PC-9 (cell line): ENCODE measurements at regions not wholly inside any gene's neighbourhood (a gene's known extent, or its start where the extent isn't known, plus 50 kb on each side); places are given as distances from the start of the nearest gene placed in this dataset.

ENCODE experiments used
- BruUV-seq: library from RNA; stranded (reverse); fragments of 400-500 nt; replicated peaks from 2 replicates; lab custom pipeline; 2021; lab: Mats Ljungman, UMichigan
- CTCF ChIA-PET: fragments of 300-600 bp; sonication (Branson Sonifier 250); formaldehyde crosslinking; loops from one replicate; lab custom pipeline; 2022; ENCODE audit warnings: antibody characterized with exemption; lab: Charles Lee
- POLR2A ChIA-PET: fragments of 300-600 bp; sonication (Branson Sonifier 250); formaldehyde crosslinking; loops from one replicate; lab custom pipeline; 2022; ENCODE audit warnings: antibody characterized with exemption; ENCODE audit not compliant: unreplicated experiment; lab: Charles Lee
- DNase-seq, 2 experiments: peaks; one replicate each; pipeline versions ENCODE4 v3.0.0 to v3.0.0-alpha.2; 2015 to 2022; ENCODE audit warnings: mixed read lengths in 1 of 2
- H2AFZ ChIP-seq: fragments of 200-600 bp; sonication (generic); 2 replicates; pipeline ENCODE4 v1.8.1; 2017; ENCODE audit warnings: antibody characterized with exemption
- H3F3A ChIP-seq: fragments of 200-600 bp; sonication (generic); 2 replicates; pipeline ENCODE4 v1.8.1; 2017; ENCODE audit warnings: antibody characterized with exemption, mild to moderate bottlenecking, low read depth; ENCODE audit not compliant: insufficient read depth
- H3K27ac ChIP-seq: fragments of 200-600 bp; sonication (generic); 2 replicates; pipeline ENCODE4 v1.6.1; 2016; ENCODE audit warnings: mixed run types
- H3K27me3 ChIP-seq: fragments of 200-600 bp; sonication (generic); 2 replicates; pipeline ENCODE4 v1.6.1; 2016; ENCODE audit warnings: low read depth, mixed run types; ENCODE audit not compliant: insufficient read depth
- H3K36me3 ChIP-seq: fragments of 200-600 bp; sonication (generic); 2 replicates; pipeline ENCODE4 v1.6.1; 2016; ENCODE audit warnings: low read depth, mixed run types
- H3K4me1 ChIP-seq: fragments of 200-600 bp; sonication (generic); replicated peaks from 2 replicates; pipeline ENCODE4 v1.6.1; 2016; ENCODE audit warnings: mixed run types; ENCODE audit not compliant: insufficient read depth
- H3K4me2 ChIP-seq: fragments of 200-600 bp; sonication (generic); 2 replicates; pipeline ENCODE4 v1.6.1; 2017; ENCODE audit warnings: mixed run types
- H3K4me3 ChIP-seq: fragments of 200-600 bp; sonication (generic); 2 replicates; pipeline ENCODE4 v1.6.1; 2016; ENCODE audit warnings: mixed run types
- H3K79me2 ChIP-seq: fragments of 200-600 bp; sonication (generic); 2 replicates; pipeline ENCODE4 v1.6.1; 2017; ENCODE audit warnings: low read depth, mixed run types
- H3K9me2 ChIP-seq: fragments of 200-600 bp; sonication (generic); 2 replicates; pipeline ENCODE4 v1.8.1; 2017; ENCODE audit warnings: mild to moderate bottlenecking; ENCODE audit not compliant: insufficient read depth
- H3K9me3 ChIP-seq: fragments of 200-600 bp; sonication (generic); 2 replicates; pipeline ENCODE4 v1.8.1; 2016; ENCODE audit warnings: low read depth; ENCODE audit not compliant: insufficient read depth
- H4K20me1 ChIP-seq: fragments of 200-600 bp; sonication (generic); 2 replicates; pipeline ENCODE4 v1.8.1; 2017; ENCODE audit not compliant: insufficient read depth
- CTCF ChIP-seq: fragments of 200-600 bp; sonication (generic); conservative IDR thresholded peaks from 2 replicates; pipeline ENCODE4 v1.6.1; 2017; ENCODE audit warnings: mixed run types, antibody characterized with exemption, mild to moderate bottlenecking, moderate library complexity
- EZH2 ChIP-seq: fragments of 200-600 bp; sonication (generic); IDR thresholded peaks from 2 replicates; pipeline ENCODE4 v1.8.0; 2017; ENCODE audit warnings: antibody characterized with exemption, low read depth
- intact Hi-C: fragments of 100-400 bp; cut with micrococcal nuclease; formaldehyde crosslinking; loops from one replicate; pipeline ENCODE4 v1.10.0; 2022; ENCODE audit not compliant: unreplicated experiment

DNA sequence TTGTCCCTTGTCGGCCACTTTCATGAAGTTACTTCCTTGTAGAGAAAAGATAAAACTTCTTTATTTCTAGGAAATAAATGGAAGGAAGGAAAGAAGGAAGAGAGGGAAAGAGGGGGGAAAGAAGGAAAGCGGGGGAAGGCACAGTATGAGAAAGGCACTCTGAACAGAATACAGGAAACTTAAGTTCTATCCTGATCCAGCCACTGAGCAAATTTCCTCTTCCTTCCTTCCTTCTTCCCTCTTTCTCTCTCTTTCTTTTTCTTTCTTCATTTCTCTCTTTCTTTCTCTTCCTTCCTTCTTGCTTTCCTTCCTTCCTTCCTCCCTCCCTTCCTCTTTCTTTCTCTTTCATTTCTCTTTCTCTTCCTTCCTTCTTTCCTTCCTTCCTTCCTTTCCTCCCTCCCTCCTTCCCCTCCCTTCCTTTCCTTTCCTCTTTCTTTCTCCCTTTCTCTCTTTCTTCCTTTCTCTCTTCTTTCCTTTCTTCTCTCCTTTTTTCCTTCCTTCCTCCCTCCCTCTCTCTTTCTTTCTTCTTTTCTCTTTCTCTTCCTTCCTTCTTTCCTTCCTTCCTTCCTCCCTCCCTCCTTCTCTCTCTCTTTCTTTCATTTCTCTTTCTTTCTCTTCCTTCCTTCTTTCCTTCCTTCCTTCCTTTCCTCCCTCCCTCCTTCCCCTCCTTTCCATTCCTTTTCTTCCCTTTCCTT, 240.2 kb upstream of the BRINP1 start:
- H3F3A ChIP-seq, result no peaks in the 10 kb centered on the region
- no peak for TF ChIP-seq CTCF
- no peak for TF ChIP-seq EZH2
- H3K4me1 ChIP-seq, result no peaks in the 10 kb centered on the region
- BruUV-seq, result no TSS peak
- peaks cover 6% of the 10 kb centered on the region; the same call in 1 of the 2 replicates for H3K27me3 ChIP-seq
- no peak overlapping the region for H2AFZ ChIP-seq
- DNase-seq, result no peak
- ChIA-PET POLR2A (no interaction called here), CTCF (no interaction called here)
- H3K79me2 ChIP-seq, result no peaks in the 10 kb centered on the region
- no peak overlapping the region for H3K4me3 ChIP-seq
- H3K36me3 ChIP-seq, result no peaks in the 10 kb centered on the region
- no peaks in the 10 kb centered on the region for H4K20me1 ChIP-seq
- no peak overlapping the region for H3K4me2 ChIP-seq
- no peaks in the 10 kb centered on the region for H3K9me2 ChIP-seq
- H3K27ac ChIP-seq, result no peak overlapping the region
- intact Hi-C loops, result no loop called here
- H3K9me3 ChIP-seq, result no peaks in the 10 kb centered on the region

DNA sequence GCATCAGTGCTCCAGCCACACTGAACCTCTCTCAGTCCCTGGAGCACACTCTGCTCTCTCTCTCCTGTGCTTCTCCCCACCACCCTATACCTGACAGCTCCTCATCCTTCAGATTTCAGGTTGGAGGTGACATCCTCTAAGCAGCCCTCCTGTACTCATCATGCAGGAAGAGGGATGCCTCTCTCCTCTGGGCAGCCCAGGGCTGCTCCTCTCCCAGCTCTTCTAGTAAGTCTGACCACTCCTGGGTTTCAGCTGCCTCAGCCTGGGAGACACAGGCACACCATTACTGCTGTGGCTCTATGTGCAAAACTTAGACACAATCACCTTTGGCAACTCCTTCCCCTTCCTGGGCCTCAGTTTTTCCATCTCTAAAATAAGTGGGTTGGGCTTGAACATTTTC, 232.4 kb upstream of the BRINP1 start:
- ChIA-PET POLR2A (no interaction called here), CTCF (no interaction called here)
- no TSS peak for BruUV-seq
- Histone ChIP-seq H3K4me3 (no peak overlapping the region), H4K20me1 (no peaks in the 10 kb centered on the region), H3K27ac (no peak overlapping the region), H3K36me3 (no peaks in the 10 kb centered on the region), H3K79me2 (no peaks in the 10 kb centered on the region), H3K4me1 (no peaks in the 10 kb centered on the region), H3F3A (no peaks in the 10 kb centered on the region), H2AFZ (no peak overlapping the region), H3K9me3 (no peaks in the 10 kb centered on the region), H3K4me2 (no peak overlapping the region), H3K9me2 (no peaks in the 10 kb centered on the region), H3K27me3 (no peaks in the 10 kb centered on the region)
- DNase-seq, result no peak
- TF ChIP-seq CTCF, result no peak
- no peak for TF ChIP-seq EZH2
- intact Hi-C loops, result no loop called here

- H3K9me2 ChIP-seq, result no peaks in the 10 kb centered on the region
- H2AFZ ChIP-seq, result no peak overlapping the region
- H3K4me2 ChIP-seq, result no peak overlapping the region
- H3F3A ChIP-seq, result no peaks in the 10 kb centered on the region
- POLR2A ChIA-PET, result no interaction called here
- H3K27ac ChIP-seq, result no peak overlapping the region
- no peak for TF ChIP-seq CTCF
- no peak for TF ChIP-seq EZH2
- CTCF ChIA-PET, result no interaction called here
- no peaks in the 10 kb centered on the region for H3K27me3 ChIP-seq
- no peaks in the 10 kb centered on the region for H3K9me3 ChIP-seq
- BruUV-seq, result no TSS peak
- DNase-seq, result no peak
- no peaks in the 10 kb centered on the region for H4K20me1 ChIP-seq
- H3K4me3 ChIP-seq, result no peak overlapping the region
- H3K36me3 ChIP-seq, result no peaks in the 10 kb centered on the region
- no peaks in the 10 kb centered on the region for H3K4me1 ChIP-seq
- intact Hi-C loops, result no loop called here
- no peaks in the 10 kb centered on the region for H3K79me2 ChIP-seq
These were observed 228.3 kb upstream of the BRINP1 start for GRCh38 chr9:119597499-119597898.
